ENCODE measurements at regions not wholly inside any gene's neighbourhood (a gene's known extent, or its start where the extent isn't known, plus 50 kb on each side); places are given as distances from the start of the nearest gene placed in this dataset.

DNA sequence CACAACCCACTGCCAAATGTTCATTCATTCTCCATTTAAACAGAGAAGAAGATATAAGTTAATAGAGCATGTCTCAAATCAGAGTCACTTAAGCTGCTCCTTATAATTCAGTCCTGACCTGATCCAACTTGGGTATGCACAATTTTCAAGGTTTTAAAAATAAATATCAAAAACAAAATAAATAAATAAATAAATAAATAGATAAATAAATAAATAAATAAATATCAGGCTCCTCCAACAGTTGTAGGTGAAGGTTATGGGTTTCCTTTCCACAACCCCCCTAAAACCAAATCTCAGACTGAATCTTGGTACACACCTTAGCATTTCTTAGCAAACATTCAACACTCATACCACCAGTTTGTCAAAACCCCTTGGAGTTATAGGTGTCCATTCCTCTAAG lies 204.4 kb downstream of the PARM1 start:
- H2AFZ ChIP-seq (ENCODE audit: low read depth, low read length): no peak overlapping the region
- intact Hi-C loops (cut with micrococcal nuclease) (no loop called here), in situ Hi-C loops (cut with MboI) (no loop called here)
- H3K27me3 ChIP-seq (ENCODE audit: control insufficient read depth in 2 of 2, insufficient read depth in 2 of 2, low read length in 2 of 2): no peaks in the 10 kb centered on the region
- ChIA-PET CTCF (ENCODE audit: low intra/inter-chr PET ratio) (no interaction called here), POLR2A (no interaction called here)
- H3K9me1 ChIP-seq (ENCODE audit: control insufficient read depth, insufficient read depth, low read length): no peaks in the 10 kb centered on the region
- H3K9me3 ChIP-seq (replicated peaks; ENCODE audit: control insufficient read depth, insufficient read depth, low read depth, low read length): no peaks in the 10 kb centered on the region
- no peak for FAIRE-seq
- no peaks in the 10 kb centered on the region for H4K20me1 ChIP-seq (replicated peaks; ENCODE audit: control insufficient read depth, insufficient read depth, low read length)
- H3K9ac ChIP-seq (ENCODE audit: insufficient read depth in 1 of 2, low read depth in 2 of 2, low read length in 2 of 2): no peak overlapping the region
- no peak overlapping the region for H3K4me3 ChIP-seq
- no TSS peak for BruUV-seq (replicated peaks)
- H3K79me2 ChIP-seq (ENCODE audit: control insufficient read depth, insufficient read depth, low read length): no peaks in the 10 kb centered on the region
- no peaks in the 10 kb centered on the region for H3K36me3 ChIP-seq (ENCODE audit: control insufficient read depth, insufficient read depth, low read length)
- H3K4me2 ChIP-seq (ENCODE audit: insufficient read depth, low read length): no peak overlapping the region
- no peak overlapping the region for H3K27ac ChIP-seq (ENCODE audit: extremely low read depth, low read depth, low read length)
- DNase-seq (ENCODE audit: extremely low read depth in 1 of 4, low spot score in 3 of 4): no peak
- ATAC-seq: no peak
- TF ChIP-seq, protein P1, sequence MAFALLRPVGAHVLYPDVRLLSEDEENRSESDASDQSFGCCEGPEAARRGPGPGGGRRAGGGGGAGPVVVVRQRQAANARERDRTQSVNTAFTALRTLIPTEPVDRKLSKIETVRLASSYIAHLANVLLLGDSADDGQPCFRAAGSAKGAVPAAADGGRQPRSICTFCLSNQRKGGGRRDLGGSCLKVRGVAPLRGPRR (CRISPR knock-in tag; IDR thresholded peaks at IDR 0.05): no peak
- TF ChIP-seq SNRNP70 (optimal IDR thresholded peaks at IDR 0.05; ENCODE audit: low read depth, low read length) (no peak), NR3C1 (CRISPR knock-in tag; IDR thresholded peaks at IDR 0.05) (no peak), HDAC3 (IDR thresholded peaks at IDR 0.05; ENCODE audit: borderline replicate concordance, partially characterized antibody) (no peak), ETV5 (CRISPR knock-in tag; IDR thresholded peaks at IDR 0.05; ENCODE audit: low read depth) (no peak)
- no peaks in the 10 kb centered on the region for H3K4me1 ChIP-seq (replicated peaks in 1 of 2; ENCODE audit: control insufficient read depth in 2 of 2, insufficient read depth in 2 of 2, low read length in 2 of 2)

DNA sequence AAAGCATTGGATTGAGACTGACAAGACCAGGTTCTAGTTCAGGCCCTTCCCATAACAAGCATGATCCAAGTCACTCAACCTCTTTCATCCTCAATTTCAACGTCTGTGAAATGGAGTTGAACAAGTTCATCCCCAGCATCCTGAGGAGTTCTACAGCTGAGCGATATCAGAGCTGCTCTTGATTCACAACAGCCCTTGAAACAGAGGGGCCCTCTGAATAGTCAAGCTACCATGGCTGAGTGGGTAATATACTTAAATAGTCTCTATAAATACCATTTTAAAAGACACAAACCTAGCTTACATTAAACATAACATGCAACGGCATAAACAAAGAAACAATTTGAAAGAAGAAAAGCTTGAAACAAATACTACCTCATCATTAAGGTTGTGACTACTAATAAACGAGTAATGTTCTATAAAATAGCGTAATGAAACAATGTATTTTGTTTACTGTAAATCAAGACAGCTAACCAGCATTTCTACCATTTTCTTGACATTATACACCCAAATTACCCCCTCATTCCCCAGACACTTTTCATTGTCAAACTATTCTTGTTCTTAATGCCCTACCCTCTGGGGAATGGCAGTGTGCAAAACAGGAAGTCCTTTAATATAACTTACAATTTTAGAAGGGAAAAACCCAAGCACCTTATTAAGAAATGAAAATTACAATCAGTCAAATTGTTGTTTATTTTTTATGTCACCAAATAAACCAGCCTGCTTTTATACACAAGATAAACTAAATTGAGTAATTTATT lies 202.3 kb downstream of the PARM1 start:
- no peak overlapping the region for H3K4me2 ChIP-seq (ENCODE audit: insufficient read depth, low read length)
- FAIRE-seq (no peak), DNase-seq (ENCODE audit: extremely low read depth in 1 of 4, low spot score in 3 of 4) (no peak), ATAC-seq (no peak)
- H3K4me1 ChIP-seq (replicated peaks in 1 of 2; ENCODE audit: control insufficient read depth in 2 of 2, insufficient read depth in 2 of 2, low read length in 2 of 2): no peaks in the 10 kb centered on the region
- H3K79me2 ChIP-seq (ENCODE audit: control insufficient read depth, insufficient read depth, low read length): no peaks in the 10 kb centered on the region
- POLR2A ChIA-PET: interaction anchor here (0.7 kb wide), 1 partner anchor 56 kb away, joined by 3 read pairs; no protein-coding TSS in a partner anchor
- no peak overlapping the region for H2AFZ ChIP-seq (ENCODE audit: low read depth, low read length)
- no peak overlapping the region for H3K4me3 ChIP-seq
- CTCF ChIA-PET (ENCODE audit: low intra/inter-chr PET ratio): no interaction called here
- no peak overlapping the region for H3K27ac ChIP-seq (ENCODE audit: extremely low read depth, low read depth, low read length)
- H4K20me1 ChIP-seq (replicated peaks; ENCODE audit: control insufficient read depth, insufficient read depth, low read length): no peaks in the 10 kb centered on the region
- H3K9me1 ChIP-seq (ENCODE audit: control insufficient read depth, insufficient read depth, low read length): no peaks in the 10 kb centered on the region
- H3K36me3 ChIP-seq (ENCODE audit: control insufficient read depth, insufficient read depth, low read length): no peaks in the 10 kb centered on the region
- BruUV-seq (replicated peaks): no TSS peak
- intact Hi-C loops (cut with micrococcal nuclease): no loop called here
- no peaks in the 10 kb centered on the region for H3K27me3 ChIP-seq (ENCODE audit: control insufficient read depth in 2 of 2, insufficient read depth in 2 of 2, low read length in 2 of 2)
- H3K9ac ChIP-seq (ENCODE audit: insufficient read depth in 1 of 2, low read depth in 2 of 2, low read length in 2 of 2): no peak overlapping the region
- WGBS (ENCODE audit: insufficient coverage, low coverage, missing lambda C conversion rate): 1% methylated on average over 5 of the region's 5 CpGs
- in situ Hi-C loops (cut with MboI): no loop called here
- H3K9me3 ChIP-seq (replicated peaks; ENCODE audit: control insufficient read depth, insufficient read depth, low read depth, low read length): no peaks in the 10 kb centered on the region
- TF ChIP-seq RBM15 (IDR thresholded peaks at IDR 0.05; ENCODE audit: insufficient read depth, low read length) (no peak), ELK3 (CRISPR knock-in tag; IDR thresholded peaks at IDR 0.05) (no peak), TSC22D4 (tag; IDR thresholded peaks at IDR 0.05) (no peak), XRCC4 (IDR thresholded peaks at IDR 0.05; ENCODE audit: extremely low read depth, insufficient read depth, insufficient read length) (no peak), RBM25 (IDR thresholded peaks at IDR 0.05; ENCODE audit: low read depth, low read length, severe bottlenecking) (no peak), YY1 (IDR thresholded peaks at IDR 0.05; ENCODE audit: borderline replicate concordance in 1 of 3, control insufficient read depth in 1 of 3, extremely low read depth in 1 of 3, insufficient read depth in 3 of 3, insufficient read length in 1 of 3, insufficient replicate concordance in 2 of 3, low read depth in 1 of 3, low read length in 2 of 3) (no peak), NR3C1 (CRISPR knock-in tag; IDR thresholded peaks at IDR 0.05) (no peak), ZNF707 (CRISPR knock-in tag; conservative IDR thresholded peaks at IDR 0.05) (no peak), POLR3G (IDR thresholded peaks at IDR 0.05; ENCODE audit: extremely low read depth, insufficient read length, insufficient replicate concordance) (no peak), HMG20A (CRISPR knock-in tag; conservative IDR thresholded peaks at IDR 0.05) (no peak), SREBF2 (CRISPR knock-in tag; IDR thresholded peaks at IDR 0.05) (no peak)
